GM18951 (cell line): ENCODE measurements at regions not wholly inside any gene's neighbourhood (a gene's known extent, or its start where the extent isn't known, plus 50 kb on each side); places are given as distances from the start of the nearest gene placed in this dataset.

Experiments
- POLR2A ChIP-seq: IDR thresholded peaks from 4 replicates; pipeline ENCODE4 v1.6.1; 2011; ENCODE audit warnings: mild to moderate bottlenecking; ENCODE audit not compliant: insufficient read length, insufficient read depth; ENCODE audit errors: extremely low read depth
- in situ Hi-C: fragments of 300-500 bp; cut with MboI; formaldehyde crosslinking; loops from one replicate; pipeline ENCODE4 v1.12.0; 2022; ENCODE audit warnings: low sequenced_read_pairs, mixed read lengths, inconsistent platforms; ENCODE audit not compliant: unreplicated experiment

DNA sequence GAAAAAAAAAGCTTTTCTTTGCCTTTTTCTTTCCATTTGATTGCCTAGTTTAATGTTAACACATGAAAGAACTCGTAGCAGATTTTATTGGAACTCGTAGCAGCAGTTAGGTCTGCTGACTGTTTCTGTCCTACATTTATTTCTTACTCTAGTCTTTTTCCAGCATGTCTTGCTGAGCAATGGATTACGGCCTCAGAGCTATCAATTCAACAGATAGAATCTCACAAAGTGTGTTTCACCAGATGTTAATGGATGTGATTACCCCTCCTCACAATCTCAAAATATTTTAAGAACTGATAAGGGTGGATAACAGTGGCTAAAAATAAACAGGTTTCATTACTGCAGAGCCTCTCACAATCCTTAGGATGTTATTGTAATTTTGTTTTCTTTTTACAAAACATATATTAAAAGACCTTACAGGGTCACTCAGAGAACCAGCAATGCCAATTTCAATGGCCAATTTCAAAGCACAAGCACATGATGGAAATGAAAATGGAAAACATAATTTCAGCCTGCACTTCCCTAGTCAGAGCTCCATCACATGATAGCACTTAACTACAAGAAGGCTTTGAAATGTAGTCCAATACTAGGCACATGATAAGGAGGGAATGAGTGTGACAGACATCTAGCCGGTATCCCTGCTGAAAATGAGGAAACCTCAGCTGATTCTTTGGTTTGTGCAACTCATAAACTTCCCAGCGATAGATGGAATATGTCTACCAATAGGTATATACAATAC is 838.1 kb upstream of the SEMA6D start:
- in situ Hi-C loops = no loop called here
- TF ChIP-seq POLR2A = no peak

DNA sequence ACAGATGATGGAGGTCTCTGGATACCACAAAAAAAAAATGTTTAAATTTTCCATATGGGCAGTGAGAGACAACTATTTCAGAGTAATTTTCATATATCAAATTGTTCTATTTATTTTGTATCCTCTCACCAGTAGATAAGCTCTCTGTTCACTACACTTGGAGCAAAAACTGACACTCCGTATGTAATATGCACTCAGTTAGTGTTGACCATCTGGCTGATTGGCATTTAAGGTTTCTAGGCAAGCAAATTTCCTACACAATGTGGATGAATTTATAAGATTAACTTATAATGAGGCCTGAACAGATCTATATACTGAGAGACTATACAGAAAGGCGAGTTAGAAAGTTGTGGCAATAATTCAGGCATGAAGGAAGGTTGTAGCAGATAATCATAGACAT is 836.5 kb upstream of the SEMA6D start:
- in situ Hi-C loops = no loop called here
- no peak for TF ChIP-seq POLR2A

DNA sequence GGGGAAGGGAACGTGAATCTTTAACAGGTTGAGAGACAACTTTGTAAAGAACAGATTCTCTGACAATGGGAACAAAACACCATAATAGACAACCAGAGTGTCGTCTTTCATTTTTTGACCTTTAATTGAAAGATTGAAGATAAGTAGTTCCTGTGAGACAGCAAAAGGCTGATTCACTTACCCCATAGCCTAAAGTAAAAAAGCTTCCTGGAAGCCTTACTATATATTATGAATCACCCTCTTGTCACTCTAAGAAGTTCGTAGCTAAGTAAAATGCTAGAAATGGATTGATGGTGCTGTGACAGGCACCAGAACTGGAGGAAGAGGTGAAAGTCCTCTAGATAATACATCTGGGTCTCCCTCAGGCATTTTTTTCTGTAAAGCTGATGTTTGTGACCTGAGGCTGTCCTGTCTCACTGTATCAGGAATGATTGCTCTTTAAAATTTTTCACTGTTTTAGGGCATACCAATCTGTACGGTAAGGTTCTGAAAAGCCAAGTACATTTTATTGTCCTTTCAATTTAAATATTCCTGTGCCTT is 824.6 kb upstream of the SEMA6D start:
- in situ Hi-C loops = no loop called here

GRCh38 chr15:46894644-46895043 is 822.7 kb upstream of the SEMA6D start:
- in situ Hi-C loops = no loop called here
- TF ChIP-seq POLR2A = no peak

More for the DNA sequence above, 824.6 kb upstream of the SEMA6D start:
- TF ChIP-seq POLR2A = no peak

DNA sequence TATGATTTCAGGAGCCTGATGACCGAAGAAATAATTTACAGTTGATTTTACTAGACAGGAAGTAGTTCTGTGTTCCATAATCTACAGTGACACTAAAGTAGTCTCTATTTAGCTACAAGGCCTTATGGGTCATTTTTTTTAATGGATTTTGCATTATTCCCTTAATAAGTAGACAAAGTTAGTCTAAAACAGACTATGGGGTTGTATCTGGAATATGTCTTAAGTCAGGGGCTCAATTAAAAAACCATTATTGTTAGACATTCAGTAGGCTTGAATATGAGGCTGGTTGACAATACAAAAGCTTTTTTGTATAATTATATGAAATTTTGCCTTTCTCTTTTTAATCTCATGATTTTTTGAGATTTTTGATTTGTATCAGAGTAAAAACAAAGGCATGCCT is 820.0 kb upstream of the SEMA6D start:
- in situ Hi-C loops = no loop called here

DNA sequence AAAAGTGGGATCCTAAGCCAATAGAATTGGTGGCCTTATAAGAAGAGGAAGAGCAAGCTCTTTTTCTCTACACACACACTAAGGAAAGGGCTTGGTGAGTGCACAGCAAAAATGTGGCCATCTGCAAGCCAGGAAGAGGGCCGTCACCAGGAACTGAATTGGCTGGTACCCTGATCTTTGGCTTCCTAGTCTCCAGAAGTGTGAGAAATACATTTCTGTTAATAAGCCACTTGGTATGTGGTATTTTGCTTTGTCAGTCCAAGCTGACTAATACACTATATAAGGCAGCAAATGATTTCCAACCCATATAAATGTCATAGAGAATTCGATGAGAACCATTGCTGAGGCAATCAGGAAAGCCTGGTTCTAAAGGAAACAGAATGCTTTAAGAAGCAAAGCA is 816.3 kb upstream of the SEMA6D start:
- in situ Hi-C loops = no loop called here
- TF ChIP-seq POLR2A = no peak

More for the DNA sequence above, 820.0 kb upstream of the SEMA6D start:
- no peak for TF ChIP-seq POLR2A

- TF ChIP-seq POLR2A = no peak
- in situ Hi-C loops = no loop called here
These were observed 799.5 kb upstream of the SEMA6D start for GRCh38 chr15:46917721-46918252.

DNA sequence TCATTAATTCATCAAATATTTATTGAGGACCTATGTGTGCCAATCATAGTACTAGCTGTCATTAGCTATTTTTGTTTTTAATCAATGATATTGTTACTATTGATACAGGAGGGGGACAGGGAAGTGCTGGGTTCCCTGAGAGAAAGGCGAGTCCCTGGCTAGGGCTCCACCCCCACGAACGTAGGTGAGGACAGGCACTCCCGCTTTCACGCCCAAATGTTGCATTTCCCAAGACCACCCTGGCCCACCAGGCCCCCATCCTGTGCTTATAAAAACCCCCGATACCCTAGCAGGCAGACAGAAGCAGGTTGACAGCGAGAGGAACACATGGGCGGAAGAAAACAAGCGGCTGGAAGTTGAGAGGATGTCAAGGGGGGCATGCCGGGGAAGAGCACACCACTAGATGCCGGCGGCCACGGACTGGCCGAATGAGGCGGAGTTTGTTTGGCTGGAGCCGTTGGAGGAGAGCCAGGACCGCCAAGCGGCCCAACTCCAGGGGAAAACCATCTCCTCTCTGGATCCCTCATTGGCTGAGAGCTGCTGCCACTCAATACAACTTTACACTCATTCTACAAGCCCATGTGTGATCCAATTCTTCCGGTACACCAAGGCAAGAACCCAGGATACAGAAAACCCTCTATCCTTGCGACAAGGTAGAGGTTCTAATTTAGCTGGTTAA is 798.7 kb upstream of the SEMA6D start:
- in situ Hi-C loops = no loop called here
- no peak for TF ChIP-seq POLR2A

- in situ Hi-C loops = no loop called here
- TF ChIP-seq POLR2A = no peak
These were observed 795.4 kb upstream of the SEMA6D start for GRCh38 chr15:46921891-46922290.

DNA sequence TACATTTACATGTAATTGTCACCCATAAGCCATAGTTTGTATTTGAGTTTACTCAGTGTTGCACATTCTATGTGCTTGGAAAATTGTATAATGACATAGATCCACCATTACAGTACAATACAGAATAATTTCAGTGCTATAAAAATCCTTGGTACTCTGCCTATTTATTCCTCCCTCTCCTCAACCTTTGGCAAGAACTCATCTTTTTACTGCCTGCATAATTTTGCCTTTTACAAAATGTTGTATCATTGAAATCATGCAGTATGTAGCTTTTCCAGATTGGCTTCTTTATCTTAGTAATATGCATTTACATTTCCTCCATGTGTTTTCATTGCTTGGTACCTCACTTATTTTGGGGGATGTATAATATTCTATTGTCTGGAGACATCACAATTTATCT is 786.9 kb upstream of the SEMA6D start:
- TF ChIP-seq POLR2A = no peak
- in situ Hi-C loops = no loop called here

GRCh38 chr15:46933332-46933731 is 784.0 kb upstream of the SEMA6D start:
- TF ChIP-seq POLR2A = no peak
- in situ Hi-C loops = no loop called here

- in situ Hi-C loops = no loop called here
- no peak for TF ChIP-seq POLR2A
These were observed 782.5 kb upstream of the SEMA6D start for GRCh38 chr15:46934851-46935250.

DNA sequence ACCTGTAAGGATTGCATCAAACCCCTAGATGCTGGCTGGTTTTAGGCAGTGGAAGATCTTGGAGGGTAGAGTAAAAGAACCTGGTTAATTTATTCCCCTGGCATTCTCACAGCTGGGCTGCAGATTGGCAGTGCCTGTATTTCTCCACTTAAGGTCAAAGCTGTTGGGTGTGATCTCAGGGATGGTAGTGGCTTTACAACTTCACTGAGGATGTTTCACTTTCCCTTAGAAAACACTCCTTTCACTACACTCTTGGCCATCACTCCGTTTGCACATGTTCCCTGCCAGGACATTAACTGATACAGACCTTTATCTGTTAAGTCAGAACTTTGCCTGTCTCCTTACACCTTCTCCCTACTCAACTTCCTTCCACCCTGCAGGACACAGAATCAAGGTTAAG is 779.1 kb upstream of the SEMA6D start:
- in situ Hi-C loops = no loop called here
- TF ChIP-seq POLR2A = no peak

- in situ Hi-C loops = no loop called here
- no peak for TF ChIP-seq POLR2A
These were observed 776.1 kb upstream of the SEMA6D start for GRCh38 chr15:46941241-46941640.
